HCT116 (cell line): ENCODE measurements at regions not wholly inside any gene's neighbourhood (a gene's known extent, or its start where the extent isn't known, plus 50 kb on each side); places are given as distances from the start of the nearest gene placed in this dataset.

ENCODE experiments used
- ATAC-seq: fragments of 200-7000 bp; cut with Tn5 transposase; 2 replicates; pipeline ENCODE4 v1.9.1; 2020; ENCODE audit warnings: mild to moderate bottlenecking, moderate library complexity
- BruUV-seq: library from RNA; stranded (reverse); fragments of 400-500 nt; replicated peaks from 2 replicates; lab custom pipeline; 2021; lab: Mats Ljungman, UMichigan
- CTCF ChIA-PET: fragments of 300-600 bp; sonication (Branson Sonifier 250); formaldehyde crosslinking; loops from one replicate; lab custom pipeline; 2021; ENCODE audit warnings: antibody characterized with exemption; lab: Charles Lee
- POLR2A ChIA-PET: fragments of 300-600, 350-600 bp; sonication (Branson Sonifier 250); formaldehyde crosslinking; loops from one replicate; lab custom pipeline; 2021; ENCODE audit warnings: antibody characterized with exemption; lab: Charles Lee
- RAD21 ChIA-PET, 2 experiments: fragments of 300-600 bp; sonication (Branson Sonifier 250); formaldehyde crosslinking; loops; one replicate each; lab custom pipeline; 2023; ENCODE audit warnings: low total read pairs in 2 of 2; ENCODE audit not compliant: uncharacterized antibody in 2 of 2, unreplicated experiment in 2 of 2, low non-redundant PET in 1 of 2; lab: Charles Lee
- DNase-seq: peaks from one replicate; pipeline ENCODE4 v3.0.0-alpha.2; 2010; ENCODE audit warnings: low read depth, low spot score
- H2AFZ ChIP-seq: fragments of 200-600 bp; shearing (Covaris generic), sonication (generic); 2 replicates; pipeline ENCODE4 v1.6.1; 2017; ENCODE audit warnings: low read depth, mixed run types, mixed read lengths, antibody characterized with exemption, low read length; ENCODE audit not compliant: poor library complexity, severe bottlenecking
- H3K27ac ChIP-seq: 2 replicates; pipeline ENCODE4 v1.5.1; 2012; ENCODE audit warnings: low read depth, low read length
- H3K27me3 ChIP-seq: fragments of 200-600 bp; sonication (generic); 2 replicates; pipeline ENCODE4 v1.6.1; 2016; ENCODE audit warnings: mixed run types, low read length, mixed read lengths; ENCODE audit not compliant: insufficient read depth
- H3K36me3 ChIP-seq, 2 experiments: fragments of 200-500 bp in 1 of 2; fragments of 200-600 bp in 1 of 2; sonication (Bioruptor generic) in 1 of 2; sonication (generic) in 1 of 2; 2 replicates each; pipeline versions ENCODE4 v1.5.1 to v1.6.1; 2014 to 2016; ENCODE audit warnings: low read length in 2 of 2, inconsistent platforms in 1 of 2, mixed read lengths in 1 of 2, mixed run types in 1 of 2; ENCODE audit not compliant: insufficient read depth in 2 of 2, control insufficient read depth in 1 of 2
- H3K4me1 ChIP-seq, 2 experiments: fragments of 200-600 bp in 1 of 2; sonication (generic) in 1 of 2; 2 replicates each; pipeline versions ENCODE4 v1.5.1 to v1.6.1; 2012 to 2017; ENCODE audit warnings: low read length in 2 of 2, inconsistent platforms in 1 of 2, mild to moderate bottlenecking in 1 of 2, mixed read lengths in 1 of 2, mixed run types in 1 of 2, moderate library complexity in 1 of 2; ENCODE audit not compliant: insufficient read depth in 2 of 2, control insufficient read depth in 1 of 2
- H3K4me2 ChIP-seq: fragments of 200-600 bp; sonication (generic); 2 replicates; pipeline ENCODE4 v1.6.1; 2017; ENCODE audit warnings: mixed run types, low read length, mixed read lengths
- H3K4me3 ChIP-seq, 2 experiments: fragments of 200-600 bp in 1 of 2; sonication (generic) in 1 of 2; replicated peaks in 1 of 2; 2 replicates each; pipeline ENCODE4 v1.5.1; 2011 to 2016; ENCODE audit warnings: low read length in 2 of 2, control low read depth in 1 of 2, low read depth in 1 of 2, mild to moderate bottlenecking in 1 of 2, mixed read lengths in 1 of 2, mixed run types in 1 of 2
- H3K79me2 ChIP-seq: fragments of 200-600 bp; sonication (generic); 2 replicates; pipeline ENCODE4 v1.6.1; 2017; ENCODE audit warnings: mild to moderate bottlenecking, mixed run types, low read length, moderate library complexity, mixed read lengths; ENCODE audit not compliant: insufficient read depth
- H3K9ac ChIP-seq: fragments of 200-600 bp; sonication (generic); 2 replicates; pipeline ENCODE4 v1.6.1; 2016; ENCODE audit warnings: low read length, mixed read lengths
- H3K9me2 ChIP-seq: fragments of 200-600 bp; sonication (generic), shearing (Covaris generic); 2 replicates; pipeline ENCODE4 v1.6.1; 2017; ENCODE audit warnings: mixed run types, mild to moderate bottlenecking, moderate library complexity; ENCODE audit not compliant: insufficient read depth
- H3K9me3 ChIP-seq, 2 experiments: fragments of 200-500 bp in 1 of 2; fragments of 200-600 bp in 1 of 2; sonication (Bioruptor generic) in 1 of 2; sonication (generic) in 1 of 2; 2 replicates each; pipeline ENCODE4 v1.6.1; 2014 to 2017; ENCODE audit warnings: low read length in 2 of 2, mixed read lengths in 2 of 2, inconsistent platforms in 1 of 2, low read depth in 1 of 2, mild to moderate bottlenecking in 1 of 2, mixed run types in 1 of 2, moderate library complexity in 1 of 2; ENCODE audit not compliant: control insufficient read depth in 1 of 2, insufficient read depth in 1 of 2
- H4K20me1 ChIP-seq: fragments of 200-600 bp; sonication (generic), shearing (Covaris generic); 2 replicates; pipeline ENCODE4 v1.6.1; 2017; ENCODE audit warnings: mixed run types, mild to moderate bottlenecking, moderate library complexity; ENCODE audit not compliant: insufficient read depth
- ATF3 ChIP-seq: IDR thresholded peaks from 2 replicates; pipeline ENCODE4 v1.6.1; 2012
- CBX3 ChIP-seq: IDR thresholded peaks from 2 replicates; pipeline ENCODE4 v1.6.1; 2012; ENCODE audit warnings: low read depth
- CTCF ChIP-seq, 3 experiments: fragments of 200-600 bp in 1 of 3; sonication (generic) in 1 of 3; IDR thresholded peaks in 2 of 3; conservative IDR thresholded peaks in 1 of 3; 2 replicates each; pipeline ENCODE4 v1.5.1; 2012 to 2017; ENCODE audit warnings: low read depth in 2 of 3, low read length in 2 of 3, antibody characterized with exemption in 1 of 3, borderline replicate concordance in 1 of 3, control low read depth in 1 of 3, mild to moderate bottlenecking in 1 of 3, mixed read lengths in 1 of 3, mixed run types in 1 of 3, moderate library complexity in 1 of 3; ENCODE audit not compliant: insufficient read depth in 1 of 3
- EGR1 ChIP-seq: IDR thresholded peaks from 2 replicates; pipeline ENCODE4 v1.6.1; 2012; ENCODE audit warnings: low read depth
- ELF1 ChIP-seq: IDR thresholded peaks from 2 replicates; pipeline ENCODE4 v1.6.1; 2012; ENCODE audit warnings: low read depth, borderline replicate concordance
- EZH2 ChIP-seq: fragments of 200-600 bp; sonication (generic); IDR thresholded peaks from 2 replicates; pipeline ENCODE4 v1.6.1; 2017; ENCODE audit warnings: antibody characterized with exemption, mixed run types
- EZH2phosphoT487 ChIP-seq: fragments of 200-600 bp; IDR thresholded peaks from 2 replicates; pipeline ENCODE4 v1.6.1; 2018; ENCODE audit warnings: antibody characterized with exemption, borderline replicate concordance
- FOSL1 ChIP-seq: IDR thresholded peaks from 2 replicates; pipeline ENCODE4 v1.6.1; 2012; ENCODE audit warnings: low read depth
- JUND ChIP-seq: IDR thresholded peaks from 2 replicates; pipeline ENCODE4 v1.6.1; 2012
- MAX ChIP-seq: IDR thresholded peaks from 2 replicates; pipeline ENCODE4 v1.6.1; 2012
- POLR2AphosphoS5 ChIP-seq: IDR thresholded peaks from 2 replicates; pipeline ENCODE4 v1.6.1; 2011; ENCODE audit warnings: mild to moderate bottlenecking, low read depth, low read length, moderate library complexity
- RAD21 ChIP-seq: IDR thresholded peaks from 2 replicates; pipeline ENCODE4 v1.6.1; 2012; ENCODE audit warnings: low read depth, mild to moderate bottlenecking
- SIN3A ChIP-seq: IDR thresholded peaks from 2 replicates; pipeline ENCODE4 v1.6.1; 2012; ENCODE audit warnings: low read depth
- SP1 ChIP-seq: IDR thresholded peaks from 2 replicates; pipeline ENCODE4 v1.6.1; 2012; ENCODE audit warnings: low read depth
- SRF ChIP-seq: IDR thresholded peaks from 2 replicates; pipeline ENCODE4 v1.6.1; 2012; ENCODE audit warnings: low read depth
- TCF7L2 ChIP-seq: IDR thresholded peaks from 2 replicates; pipeline ENCODE4 v1.7.0; 2011; ENCODE audit warnings: borderline replicate concordance, inconsistent platforms; ENCODE audit not compliant: insufficient read depth, insufficient read length; ENCODE audit errors: extremely low read depth
- ZBTB33 ChIP-seq: IDR thresholded peaks from 2 replicates; pipeline ENCODE4 v1.6.1; 2011; ENCODE audit warnings: mild to moderate bottlenecking, low read length, moderate library complexity; ENCODE audit not compliant: insufficient replicate concordance; ENCODE audit errors: extremely low read depth
- ZFX ChIP-seq: fragments of 450-650 bp; IDR thresholded peaks from 2 replicates; pipeline ENCODE4 v1.6.1; 2017
- ZNF274 ChIP-seq: fragments of 200-500 bp; sonication (Bioruptor generic); IDR thresholded peaks from 2 replicates; pipeline ENCODE4 v1.6.1; 2014; ENCODE audit warnings: mild to moderate bottlenecking, low read depth, low read length, inconsistent platforms
- intact Hi-C: fragments of 100-400 bp; cut with micrococcal nuclease; formaldehyde crosslinking; loops from 2 replicates; pipeline ENCODE4 v1.10.0; 2022

GRCh38 chr4:130099105-130099504 lies 1003.2 kb downstream of the C4orf33 start:
- H3K4me1 ChIP-seq: no peaks in the 10 kb centered on the region
- no peaks in the 10 kb centered on the region for H3K36me3 ChIP-seq
- no peak for DNase-seq
- no peak overlapping the region for H3K4me2 ChIP-seq
- intact Hi-C loops: no loop called here
- TF ChIP-seq FOSL1 (no peak), ZNF274 (no peak), JUND (no peak), ELF1 (no peak), CBX3 (no peak), EGR1 (no peak), EZH2phosphoT487 (no peak), TCF7L2 (no peak)
- H3K9me3 ChIP-seq: no peaks in the 10 kb centered on the region
- no TSS peak for BruUV-seq
- no peaks in the 10 kb centered on the region for H3K27me3 ChIP-seq
- POLR2A ChIA-PET: no interaction called here
- CTCF ChIA-PET: no interaction called here
- RAD21 ChIA-PET: no interaction called here
- no peak overlapping the region for H3K27ac ChIP-seq
- no peak overlapping the region for H2AFZ ChIP-seq
- H3K9me2 ChIP-seq: no peaks in the 10 kb centered on the region
- H3K79me2 ChIP-seq: no peaks in the 10 kb centered on the region
- H4K20me1 ChIP-seq: no peaks in the 10 kb centered on the region
- no peak overlapping the region for H3K4me3 ChIP-seq
- no peak for ATAC-seq
- H3K9ac ChIP-seq: no peak overlapping the region

GRCh38 chr4:130110189-130110588 lies 1014.2 kb downstream of the C4orf33 start:
- no peaks in the 10 kb centered on the region for H4K20me1 ChIP-seq
- ATAC-seq (no peak), DNase-seq (no peak)
- no peak overlapping the region for H3K4me2 ChIP-seq
- POLR2A ChIA-PET: no interaction called here
- BruUV-seq: no TSS peak
- no peaks in the 10 kb centered on the region for H3K9me2 ChIP-seq
- no peaks in the 10 kb centered on the region for H3K4me1 ChIP-seq
- RAD21 ChIA-PET: no interaction called here
- no peaks in the 10 kb centered on the region for H3K36me3 ChIP-seq
- H3K9me3 ChIP-seq: no peaks in the 10 kb centered on the region
- CTCF ChIA-PET: no interaction called here
- no peak overlapping the region for H2AFZ ChIP-seq
- no peak overlapping the region for H3K27ac ChIP-seq
- intact Hi-C loops: no loop called here
- no peak overlapping the region for H3K4me3 ChIP-seq
- no peak overlapping the region for H3K9ac ChIP-seq
- no peaks in the 10 kb centered on the region for H3K27me3 ChIP-seq
- H3K79me2 ChIP-seq: no peaks in the 10 kb centered on the region
- TF ChIP-seq SRF: no peak
- no peak for TF ChIP-seq ATF3
- TF ChIP-seq CTCF (IDR thresholded peaks at IDR 0.05 in 2 of 3, conservative IDR thresholded peaks at IDR 0.05 in 1 of 3; ENCODE audit: borderline replicate concordance in 1 of 3, insufficient read depth in 1 of 3, low read depth in 2 of 3, low read length in 2 of 3): no peak
- TF ChIP-seq POLR2AphosphoS5: no peak
- no peak for TF ChIP-seq MAX
- no peak for TF ChIP-seq EZH2phosphoT487
- no peak for TF ChIP-seq EZH2
- no peak for TF ChIP-seq ZNF274
- no peak for TF ChIP-seq ELF1
- TF ChIP-seq ZBTB33: no peak
- no peak for TF ChIP-seq ZFX
- TF ChIP-seq TCF7L2: no peak
- TF ChIP-seq SP1: no peak
- TF ChIP-seq RAD21: no peak
- TF ChIP-seq CBX3: no peak
- no peak for TF ChIP-seq SIN3A
